AG09309 (cell line): ENCODE measurements at regions not wholly inside any gene's neighbourhood (a gene's known extent, or its start where the extent isn't known, plus 50 kb on each side); places are given as distances from the start of the nearest gene placed in this dataset.

ENCODE experiments used
- DNase-seq: peaks from one replicate; pipeline ENCODE4 v3.0.0-alpha.2; 2010; ENCODE audit warnings: low read depth
- H3K4me3 ChIP-seq: 2 replicates; pipeline ENCODE4 v1.5.1; 2011; ENCODE audit warnings: mild to moderate bottlenecking, low read depth, low read length, moderate library complexity; ENCODE audit not compliant: control insufficient read depth
- CTCF ChIP-seq: IDR thresholded peaks from 2 replicates; pipeline ENCODE4 v1.5.1; 2011; ENCODE audit warnings: mild to moderate bottlenecking, low read depth, low read length, inconsistent platforms; ENCODE audit not compliant: insufficient read depth, control insufficient read depth; ENCODE audit errors: missing control alignments

- DNase-seq: no peak
- no peak for TF ChIP-seq CTCF
- no peak overlapping the region for H3K4me3 ChIP-seq
These were observed 1458.6 kb upstream of the TENM4 start for GRCh38 chr11:80899381-80899780.

- TF ChIP-seq CTCF: no peak
- DNase-seq: no peak
- H3K4me3 ChIP-seq: no peak overlapping the region
These were observed 1458.1 kb upstream of the TENM4 start for GRCh38 chr11:80898910-80899309.

- no peak overlapping the region for H3K4me3 ChIP-seq
- TF ChIP-seq CTCF: no peak
- no peak for DNase-seq
These were observed 1445.9 kb upstream of the TENM4 start for GRCh38 chr11:80886684-80887083.

- DNase-seq: no peak
- H3K4me3 ChIP-seq: no peak overlapping the region
These were observed 1432.6 kb upstream of the TENM4 start for GRCh38 chr11:80873310-80873999.

GRCh38 chr11:80872116-80872728, 1431.4 kb upstream of the TENM4 start:
- DNase-seq: no peak

More at GRCh38 chr11:80873310-80873999, 1432.6 kb upstream of the TENM4 start:
- TF ChIP-seq CTCF: no peak

GRCh38 chr11:80868831-80869230, 1428.0 kb upstream of the TENM4 start:
- H3K4me3 ChIP-seq: no peak overlapping the region
- DNase-seq: no peak
- no peak for TF ChIP-seq CTCF

More at GRCh38 chr11:80872116-80872728, 1431.4 kb upstream of the TENM4 start:
- TF ChIP-seq CTCF: no peak
- no peak overlapping the region for H3K4me3 ChIP-seq
